Parathyroid adenoma (tissue), 2 donors: ENCODE measurements at regions not wholly inside any gene's neighbourhood (a gene's known extent, or its start where the extent isn't known, plus 50 kb on each side); places are given as distances from the start of the nearest gene placed in this dataset.

Experiments
- H2AFZ ChIP-seq: fragments of 300-600 bp; sonication (generic); one replicate; pipeline ENCODE4 v1.7.0; 2017; ENCODE audit warnings: antibody characterized with exemption, mild to moderate bottlenecking
- H3K27ac ChIP-seq: fragments of 300-600 bp; sonication (generic); one replicate; pipeline ENCODE4 v1.7.0; 2017
- H3K27me3 ChIP-seq: fragments of 300-600 bp; sonication (generic); one replicate; pipeline ENCODE4 v1.7.0; 2017; ENCODE audit warnings: low read length; ENCODE audit not compliant: control insufficient read depth, insufficient read depth
- H3K36me3 ChIP-seq: fragments of 300-600 bp; sonication (generic); one replicate; pipeline ENCODE4 v1.7.0; 2017; ENCODE audit warnings: low read length; ENCODE audit not compliant: control insufficient read depth, insufficient read depth
- H3K4me1 ChIP-seq: fragments of 300-600 bp; sonication (generic); one replicate; pipeline ENCODE4 v1.7.0; 2017; ENCODE audit warnings: control low read depth
- H3K4me2 ChIP-seq: fragments of 300-600 bp; sonication (generic); one replicate; pipeline ENCODE4 v1.7.0; 2017; ENCODE audit warnings: low read length
- H3K4me3 ChIP-seq: fragments of 300-600 bp; sonication (generic); one replicate; pipeline ENCODE4 v1.7.0; 2017; ENCODE audit warnings: low read depth, low read length
- H3K79me2 ChIP-seq: fragments of 300-600 bp; sonication (generic); one replicate; pipeline ENCODE4 v1.7.0; 2017; ENCODE audit warnings: control low read depth
- H3K9ac ChIP-seq: fragments of 300-600 bp; sonication (generic); one replicate; pipeline ENCODE4 v1.7.0; 2017; ENCODE audit warnings: mild to moderate bottlenecking
- H3K9me3 ChIP-seq: fragments of 300-600 bp; sonication (generic); one replicate; pipeline ENCODE4 v1.7.0; 2017; ENCODE audit warnings: low read length; ENCODE audit not compliant: control insufficient read depth
- TF ChIP-seq, protein P1 (sequence below): fragments of 300-600 bp; sonication (generic); IDR thresholded peaks from one replicate; pipeline ENCODE4 v1.7.0; 2017; ENCODE audit warnings: antibody characterized with exemption, mild to moderate bottlenecking
- donor health status: primary hyperparathyroidism.

DNA sequence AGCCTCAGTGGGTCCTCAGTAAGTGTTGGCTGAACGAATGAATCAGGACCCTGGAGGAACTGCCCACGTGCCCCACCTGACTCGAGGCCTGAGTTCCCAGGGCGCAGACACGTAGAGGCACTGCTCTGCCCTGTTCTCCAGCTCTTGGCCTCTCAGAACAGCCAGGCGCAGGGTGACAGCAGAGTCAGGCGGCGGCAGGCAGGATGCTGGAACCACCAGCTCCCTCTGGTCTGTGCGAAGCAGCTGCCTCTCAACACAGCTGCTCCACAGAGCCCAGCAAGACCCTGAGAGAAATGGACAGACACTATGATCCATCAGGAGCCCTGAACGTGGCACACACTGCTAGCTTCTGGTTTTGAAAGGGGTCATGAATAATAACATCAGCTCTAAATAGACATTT lies 53.1 kb upstream of the BCO1 start:
- no peaks in the 10 kb centered on the region for H3K9me3 ChIP-seq
- no peaks in the 10 kb centered on the region for H3K36me3 ChIP-seq
- no peaks in the 10 kb centered on the region for H3K27me3 ChIP-seq
- no peak overlapping the region for H3K9ac ChIP-seq
- H3K4me2 ChIP-seq: no peak overlapping the region
- H3K79me2 ChIP-seq: no peaks in the 10 kb centered on the region
- no peak overlapping the region for H2AFZ ChIP-seq
- H3K4me3 ChIP-seq: no peak overlapping the region
- no peaks in the 10 kb centered on the region for H3K4me1 ChIP-seq
- H3K27ac ChIP-seq: no peak overlapping the region
- TF ChIP-seq, protein P1, sequence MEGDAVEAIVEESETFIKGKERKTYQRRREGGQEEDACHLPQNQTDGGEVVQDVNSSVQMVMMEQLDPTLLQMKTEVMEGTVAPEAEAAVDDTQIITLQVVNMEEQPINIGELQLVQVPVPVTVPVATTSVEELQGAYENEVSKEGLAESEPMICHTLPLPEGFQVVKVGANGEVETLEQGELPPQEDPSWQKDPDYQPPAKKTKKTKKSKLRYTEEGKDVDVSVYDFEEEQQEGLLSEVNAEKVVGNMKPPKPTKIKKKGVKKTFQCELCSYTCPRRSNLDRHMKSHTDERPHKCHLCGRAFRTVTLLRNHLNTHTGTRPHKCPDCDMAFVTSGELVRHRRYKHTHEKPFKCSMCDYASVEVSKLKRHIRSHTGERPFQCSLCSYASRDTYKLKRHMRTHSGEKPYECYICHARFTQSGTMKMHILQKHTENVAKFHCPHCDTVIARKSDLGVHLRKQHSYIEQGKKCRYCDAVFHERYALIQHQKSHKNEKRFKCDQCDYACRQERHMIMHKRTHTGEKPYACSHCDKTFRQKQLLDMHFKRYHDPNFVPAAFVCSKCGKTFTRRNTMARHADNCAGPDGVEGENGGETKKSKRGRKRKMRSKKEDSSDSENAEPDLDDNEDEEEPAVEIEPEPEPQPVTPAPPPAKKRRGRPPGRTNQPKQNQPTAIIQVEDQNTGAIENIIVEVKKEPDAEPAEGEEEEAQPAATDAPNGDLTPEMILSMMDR: no peak

DNA sequence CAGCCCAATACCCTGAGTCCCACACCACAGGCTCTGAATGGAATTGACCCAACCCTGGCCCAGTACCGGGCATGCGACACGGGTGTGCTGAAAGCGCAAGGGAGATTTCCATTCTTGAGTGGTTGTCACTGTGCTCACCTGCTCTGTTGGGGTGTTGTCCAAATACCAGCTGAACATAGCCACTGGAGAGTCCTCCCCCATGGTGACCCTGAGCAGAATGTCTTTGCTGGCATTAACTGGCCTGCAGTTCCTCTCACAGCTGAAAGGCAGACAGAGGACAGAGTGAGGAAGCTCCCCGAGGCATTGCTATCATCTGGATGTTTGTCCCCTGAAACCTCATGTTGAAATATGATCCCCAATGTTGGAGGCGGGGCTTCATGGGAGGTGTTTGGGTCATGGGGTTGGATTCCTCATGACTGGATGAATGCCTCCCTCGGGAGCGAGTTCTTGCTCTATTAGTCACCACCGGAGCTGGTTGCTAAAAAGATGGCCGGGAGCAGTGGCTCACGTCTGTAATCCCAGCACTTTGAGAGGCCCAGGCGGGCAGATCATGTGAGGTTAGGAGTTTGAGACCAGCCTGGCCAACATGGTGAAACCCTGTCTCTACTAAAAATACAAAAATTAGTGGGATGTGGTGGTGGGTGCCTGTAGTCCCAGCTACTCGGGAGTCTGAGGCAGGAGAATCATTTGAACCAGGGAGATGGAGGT lies 57.3 kb upstream of the BCO1 start:
- Histone ChIP-seq H3K4me3 (no peak overlapping the region), H2AFZ (peak overlapping the region; percentile 84), H3K9ac (no peak overlapping the region), H3K79me2 (no peaks in the 10 kb centered on the region), H3K4me1 (no peaks in the 10 kb centered on the region), H3K36me3 (no peaks in the 10 kb centered on the region), H3K27me3 (no peaks in the 10 kb centered on the region), H3K4me2 (no peak overlapping the region), H3K27ac (peak overlapping the region; percentile 30), H3K9me3 (no peaks in the 10 kb centered on the region)
- TF ChIP-seq, protein P1: no peak

DNA sequence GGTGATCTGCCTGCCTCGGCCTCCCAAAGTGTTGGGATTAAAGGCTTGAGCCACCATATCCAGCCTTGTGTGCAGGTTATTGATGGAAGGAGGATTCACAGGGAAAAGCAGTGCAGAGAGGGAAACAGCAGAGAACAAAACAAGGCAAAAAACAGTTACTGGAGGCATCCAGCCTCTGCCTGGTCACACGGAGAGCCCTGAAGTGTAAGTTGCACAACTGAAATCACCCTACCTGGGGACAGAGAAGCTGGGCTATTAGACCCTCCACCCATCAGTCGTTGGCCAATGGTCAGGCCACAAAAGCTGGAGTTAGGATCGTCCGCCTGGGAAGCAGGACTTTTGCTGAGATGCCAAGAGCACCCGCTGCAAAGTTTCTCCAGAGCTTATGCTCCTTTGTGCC lies 57.9 kb upstream of the BCO1 start:
- TF ChIP-seq, protein P1: no peak
- Histone ChIP-seq H3K9me3 (no peaks in the 10 kb centered on the region), H3K79me2 (no peaks in the 10 kb centered on the region), H3K4me1 (no peaks in the 10 kb centered on the region), H3K27me3 (no peaks in the 10 kb centered on the region), H3K27ac (no peak overlapping the region), H2AFZ (peak overlapping the region; percentile 84), H3K4me2 (no peak overlapping the region), H3K4me3 (no peak overlapping the region), H3K9ac (no peak overlapping the region), H3K36me3 (no peaks in the 10 kb centered on the region)

DNA sequence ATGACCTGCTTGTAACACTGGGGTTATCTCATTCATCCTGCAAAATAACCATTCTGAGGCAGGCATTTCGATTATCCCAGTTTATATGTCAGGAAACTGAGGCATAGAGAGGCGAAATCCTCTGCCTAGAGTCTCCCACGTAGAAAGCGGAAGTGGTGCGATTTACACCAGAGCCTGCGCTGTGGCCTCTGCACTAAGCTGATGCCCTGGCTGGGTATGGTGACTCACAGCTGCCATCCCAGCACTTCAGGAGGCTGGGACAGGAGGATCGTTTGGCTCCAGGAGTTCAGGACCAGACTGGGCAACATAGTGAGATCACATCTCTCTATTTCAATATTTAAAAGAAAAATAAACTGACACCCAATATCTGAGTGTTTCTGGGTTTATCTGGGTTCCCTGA lies 59.3 kb upstream of the BCO1 start:
- TF ChIP-seq, protein P1: no peak
- no peaks in the 10 kb centered on the region for H3K27me3 ChIP-seq
- H3K4me1 ChIP-seq: no peaks in the 10 kb centered on the region
- no peak overlapping the region for H3K27ac ChIP-seq
- H3K79me2 ChIP-seq: no peaks in the 10 kb centered on the region
- no peak overlapping the region for H3K4me3 ChIP-seq
- no peak overlapping the region for H3K4me2 ChIP-seq
- H3K9ac ChIP-seq: no peak overlapping the region
- no peak overlapping the region for H2AFZ ChIP-seq
- no peaks in the 10 kb centered on the region for H3K36me3 ChIP-seq
- H3K9me3 ChIP-seq: no peaks in the 10 kb centered on the region

DNA sequence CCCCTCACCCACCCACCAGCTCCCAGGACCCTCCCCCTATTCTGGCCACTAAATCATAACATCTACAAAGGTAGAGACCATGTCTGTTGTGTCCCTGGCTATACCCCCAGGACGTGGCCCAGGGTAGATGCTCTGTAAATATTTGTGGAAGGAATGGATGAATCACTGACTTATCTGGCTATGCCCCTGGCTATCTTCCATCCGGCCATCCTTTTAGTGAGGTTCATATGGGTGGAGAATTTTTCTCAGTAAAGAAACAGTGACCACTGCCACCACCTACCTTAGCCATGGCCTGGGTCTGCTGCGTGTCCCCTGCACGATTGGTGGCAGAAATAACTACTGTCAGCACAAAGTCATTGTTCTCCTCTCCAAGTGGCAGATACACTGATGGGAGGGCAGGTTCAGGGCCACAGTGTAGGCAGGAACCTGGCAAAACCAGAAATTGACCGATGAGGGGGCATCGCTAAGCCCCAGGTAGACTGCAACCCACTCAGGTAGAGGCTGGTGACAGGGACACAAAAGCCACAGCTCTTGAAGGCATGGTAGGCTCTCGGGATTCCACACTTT lies 63.1 kb upstream of the BCO1 start:
- Histone ChIP-seq H3K27ac (no peak overlapping the region), H3K4me2 (no peak overlapping the region), H3K27me3 (no peaks in the 10 kb centered on the region), H3K36me3 (no peaks in the 10 kb centered on the region), H3K79me2 (no peaks in the 10 kb centered on the region), H3K4me1 (no peaks in the 10 kb centered on the region), H3K4me3 (no peak overlapping the region), H2AFZ (no peak overlapping the region), H3K9ac (no peak overlapping the region), H3K9me3 (no peaks in the 10 kb centered on the region)
- TF ChIP-seq, protein P1: no peak
